RKO (cell line): ENCODE measurements at regions not wholly inside any gene's neighbourhood (a gene's known extent, or its start where the extent isn't known, plus 50 kb on each side); places are given as distances from the start of the nearest gene placed in this dataset.

ENCODE experiments used
- DNase-seq: peaks from one replicate; pipeline ENCODE4 v3.0.0-alpha.2; 2016; ENCODE audit warnings: low spot score

DNA sequence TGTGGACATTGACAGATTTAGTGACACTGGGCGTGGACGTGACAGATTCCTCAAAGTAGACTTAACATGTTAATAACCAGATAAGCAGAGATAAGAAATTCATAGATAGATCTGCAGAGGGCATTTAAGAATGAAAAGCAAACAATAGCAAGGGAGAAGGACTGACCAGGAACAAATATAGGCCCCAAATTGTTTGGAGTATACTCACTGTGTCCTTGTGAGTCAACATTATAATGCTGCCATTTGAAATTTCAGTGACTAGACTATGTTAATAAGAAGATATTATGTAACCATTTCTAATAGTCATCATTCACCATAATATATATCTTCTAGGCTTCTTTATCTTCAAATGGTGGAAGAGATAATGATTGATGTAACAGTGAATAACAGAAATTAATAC is 78.1 kb upstream of the SLC38A11 start:
- DNase-seq, result no peak

GRCh38 chr2:165032559-165032958 is 77.2 kb upstream of the SLC38A11 start:
- no peak for DNase-seq

DNA sequence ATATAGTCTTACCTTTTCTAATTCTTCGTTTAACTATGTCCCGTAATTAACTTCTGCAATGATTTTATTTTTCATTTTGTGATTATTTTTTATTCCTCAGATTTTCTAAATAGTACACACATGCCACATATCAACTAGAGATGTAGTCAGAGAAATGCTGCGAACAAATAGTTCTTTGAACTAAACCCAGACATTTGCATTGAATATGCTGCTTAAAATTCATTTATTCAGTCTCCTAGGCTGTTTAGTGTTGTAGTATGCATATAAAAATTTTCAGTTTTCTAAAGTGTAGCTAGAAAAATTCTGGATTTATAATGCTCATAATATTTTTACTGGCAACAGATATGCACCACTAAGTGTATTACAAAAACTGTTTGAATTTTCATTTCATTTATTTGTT is 68.9 kb upstream of the SLC38A11 start:
- no peak for DNase-seq

- no peak for DNase-seq
Measured at GRCh38 chr2:165022781-165023180, 67.5 kb upstream of the SLC38A11 start.

DNA sequence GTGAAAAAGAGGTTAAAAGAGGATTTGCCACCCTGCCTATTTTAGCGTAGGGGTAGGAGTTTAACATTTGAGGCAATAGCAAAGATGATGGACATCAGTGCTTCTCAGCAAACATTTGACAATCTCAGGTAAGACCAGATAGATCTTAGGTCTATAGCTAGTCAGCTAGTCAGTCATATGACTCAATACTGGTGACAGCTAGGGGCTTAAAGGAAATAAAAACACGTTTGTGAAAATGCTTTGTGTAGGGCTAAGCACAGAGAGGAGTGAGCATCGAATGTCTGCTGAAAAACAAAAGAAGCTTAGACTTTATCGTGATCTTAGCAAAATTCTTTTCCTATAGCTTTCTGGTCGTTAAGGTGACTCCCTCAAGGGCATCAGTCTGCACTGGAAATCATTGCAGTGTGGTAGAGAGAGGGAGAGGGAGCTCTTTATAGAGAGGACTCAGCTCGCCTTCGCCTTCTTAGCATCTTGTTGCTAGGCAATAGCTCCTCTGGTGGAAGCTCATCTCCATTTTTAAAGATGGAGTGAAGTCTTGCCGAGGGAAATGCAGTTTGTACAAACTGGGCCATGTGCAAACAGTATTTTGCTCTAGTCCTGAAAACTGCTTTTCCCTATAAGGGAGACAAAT is 62.8 kb upstream of the SLC38A11 start:
- DNase-seq, result no peak

- DNase-seq, result peak; percentile 61
Measured at GRCh38 chr2:165016772-165017411, 61.6 kb upstream of the SLC38A11 start.

DNA sequence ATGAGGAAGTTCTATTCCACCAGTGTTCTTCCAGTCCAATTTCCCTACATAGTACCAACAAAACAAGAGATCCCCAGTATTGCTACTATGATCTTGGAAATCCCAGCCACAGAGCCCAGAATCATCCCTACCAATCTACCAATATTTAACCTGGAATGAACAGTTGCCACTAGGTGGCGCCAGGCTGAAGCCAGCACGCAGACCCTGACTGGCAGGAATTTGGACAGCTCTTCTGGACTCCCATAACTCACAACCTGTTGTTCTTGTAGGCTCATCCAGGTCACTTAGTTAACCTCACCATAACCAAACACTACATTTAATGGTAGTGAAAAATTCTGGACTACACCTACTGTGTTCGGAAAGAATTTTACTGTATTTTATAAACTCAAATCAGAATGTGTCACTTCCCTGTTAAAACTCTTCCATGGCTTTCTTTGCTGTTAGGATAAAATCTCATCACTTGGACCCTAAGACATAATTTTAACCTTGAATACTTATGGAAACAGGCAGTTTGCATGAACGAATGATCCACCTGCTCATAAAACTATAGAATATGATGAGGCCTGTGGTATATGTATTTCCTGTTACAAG is 59.8 kb upstream of the SLC38A11 start:
- DNase-seq, result peak; percentile 77

- no peak for DNase-seq
Measured at GRCh38 chr2:165013944-165014619, 58.8 kb upstream of the SLC38A11 start.

DNA sequence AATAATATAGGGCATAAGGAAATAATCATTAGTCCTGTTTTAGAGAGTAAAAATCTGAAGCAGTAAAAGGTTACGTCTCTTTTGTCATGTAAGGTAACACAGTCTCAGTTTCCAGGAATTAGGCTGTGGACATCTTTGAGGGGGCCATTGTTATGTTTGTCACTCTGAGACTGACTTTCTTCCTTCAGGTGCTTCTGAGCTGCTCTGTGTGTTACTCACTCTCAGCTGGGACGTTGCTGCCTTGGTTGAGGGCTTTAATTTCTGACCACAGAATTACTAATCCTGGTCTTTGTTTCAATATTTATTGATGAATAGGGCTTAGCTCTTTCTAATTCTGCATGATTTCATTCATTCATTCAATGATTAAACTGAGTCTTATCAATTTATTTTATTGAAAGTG is 55.9 kb upstream of the SLC38A11 start:
- no peak for DNase-seq

- DNase-seq, result no peak
Measured at GRCh38 chr2:165010556-165010955, 55.2 kb upstream of the SLC38A11 start.

- DNase-seq, result peak; percentile 11
Measured at GRCh38 chr2:165009466-165009865, 54.1 kb upstream of the SLC38A11 start.

GRCh38 chr2:165008730-165009315 is 53.5 kb upstream of the SLC38A11 start:
- no peak for DNase-seq

- no peak for DNase-seq
Measured at GRCh38 chr2:165007161-165007744, 51.9 kb upstream of the SLC38A11 start.
